GM23248 (cell line): ENCODE measurements at regions not wholly inside any gene's neighbourhood (a gene's known extent, or its start where the extent isn't known, plus 50 kb on each side); places are given as distances from the start of the nearest gene placed in this dataset.

Experiments
- EZH2 ChIP-seq: fragments of 200-600 bp; sonication (generic); IDR thresholded peaks from 2 replicates; pipeline ENCODE4 v1.6.1; 2018; ENCODE audit warnings: antibody characterized with exemption, mild to moderate bottlenecking; ENCODE audit not compliant: insufficient read depth, poor library complexity, severe bottlenecking
- EZH2phosphoT487 ChIP-seq: fragments of 200-600 bp; sonication (generic); IDR thresholded peaks from 2 replicates; pipeline ENCODE4 v1.6.1; 2018; ENCODE audit warnings: antibody characterized with exemption, moderate library complexity, mild to moderate bottlenecking, low read depth; ENCODE audit not compliant: insufficient read depth

GRCh38 chr14:29111554-29111953 lies 345.0 kb downstream of the FOXG1 start:
- TF ChIP-seq EZH2 (no peak), EZH2phosphoT487 (no peak)
